Smooth muscle cell (in vitro differentiated cells): ENCODE measurements at regions not wholly inside any gene's neighbourhood (a gene's known extent, or its start where the extent isn't known, plus 50 kb on each side); places are given as distances from the start of the nearest gene placed in this dataset.

ENCODE experiments used
- DNase-seq: peaks from one replicate; lab custom pipeline; 2025; ENCODE audit not compliant: unreplicated experiment; lab: John Stamatoyannopoulos, UW
- H2AFZ ChIP-seq: fragments of 200-600 bp; sonication (generic); 2 replicates; pipeline ENCODE4 v1.6.0; 2016; ENCODE audit warnings: antibody characterized with exemption, low read depth, mild to moderate bottlenecking
- H3F3A ChIP-seq: fragments of 200-600 bp; sonication (generic); 2 replicates; pipeline ENCODE4 v1.6.0; 2017; ENCODE audit warnings: antibody characterized with exemption, low read depth
- H3K27ac ChIP-seq: fragments of 200-600 bp; sonication (generic); 2 replicates; pipeline ENCODE4 v1.5.1; 2016; ENCODE audit warnings: low read depth, mild to moderate bottlenecking
- H3K27me3 ChIP-seq: fragments of 200-600 bp; sonication (generic); 2 replicates; pipeline ENCODE4 v1.6.1; 2016; ENCODE audit warnings: low read depth, mild to moderate bottlenecking
- H3K36me3 ChIP-seq: fragments of 200-600 bp; sonication (generic); 2 replicates; pipeline ENCODE4 v1.5.1; 2016; ENCODE audit warnings: low read depth
- H3K4me1 ChIP-seq: fragments of 200-600 bp; sonication (generic); 2 replicates; pipeline ENCODE4 v1.5.1; 2016; ENCODE audit warnings: low read depth
- H3K4me2 ChIP-seq: fragments of 200-600 bp; sonication (generic); 2 replicates; pipeline ENCODE4 v1.6.0; 2016; ENCODE audit warnings: mild to moderate bottlenecking
- H3K4me3 ChIP-seq: fragments of 200-600 bp; sonication (generic); 2 replicates; pipeline ENCODE4 v1.5.1; 2016; ENCODE audit warnings: mild to moderate bottlenecking
- H3K79me2 ChIP-seq: fragments of 200-600 bp; sonication (generic); 2 replicates; pipeline ENCODE4 v1.6.0; 2016; ENCODE audit warnings: low read depth, mild to moderate bottlenecking
- H3K9ac ChIP-seq: fragments of 200-600 bp; sonication (generic); 2 replicates; pipeline ENCODE4 v1.6.0; 2016; ENCODE audit warnings: low read depth
- H3K9me3 ChIP-seq: fragments of 200-600 bp; sonication (generic); replicated peaks from 2 replicates; pipeline ENCODE4 v1.5.1; 2016; ENCODE audit warnings: low read depth
- H4K20me1 ChIP-seq: fragments of 200-600 bp; sonication (generic); 2 replicates; pipeline ENCODE4 v1.6.0; 2016; ENCODE audit warnings: low read depth
- CTCF ChIP-seq: fragments of 200-600 bp; sonication (generic); IDR thresholded peaks from 2 replicates; pipeline ENCODE4 v1.5.1; 2017; ENCODE audit warnings: borderline replicate concordance, mild to moderate bottlenecking, antibody characterized with exemption; ENCODE audit not compliant: insufficient read depth, poor library complexity, severe bottlenecking
- WGBS: methylation state at CpG from one replicate; pipeline ENCODE4 v1.1.7; 2016; ENCODE audit warnings: low lambda C conversion rate; 5-methylcytosine and 5-hydroxymethylcytosine counted together

GRCh38 chr2:150012986-150013385 lies 425.4 kb upstream of the MMADHC start:
- Histone ChIP-seq H3K9ac (no peak overlapping the region), H3K4me2 (no peak overlapping the region), H3K4me1 (no peaks in the 10 kb centered on the region), H3K27me3 (no peaks in the 10 kb centered on the region), H3K27ac (no peak overlapping the region), H4K20me1 (no peaks in the 10 kb centered on the region), H3K4me3 (no peak overlapping the region), H3K79me2 (no peaks in the 10 kb centered on the region), H3K36me3 (no peaks in the 10 kb centered on the region), H3F3A (no peaks in the 10 kb centered on the region), H2AFZ (no peak overlapping the region), H3K9me3 (no peaks in the 10 kb centered on the region)
- WGBS, result 67% methylated on average over 1 of the region's 1 CpG
- DNase-seq, result no peak
- TF ChIP-seq CTCF, result no peak

GRCh38 chr2:150011161-150011730 lies 423.7 kb upstream of the MMADHC start:
- 98% methylated on average over 3 of the region's 3 CpGs for WGBS
- no peak for DNase-seq
- no peak for TF ChIP-seq CTCF
- Histone ChIP-seq H4K20me1 (no peaks in the 10 kb centered on the region), H2AFZ (no peak overlapping the region), H3K27me3 (no peaks in the 10 kb centered on the region), H3K4me3 (no peak overlapping the region), H3K36me3 (no peaks in the 10 kb centered on the region), H3K27ac (no peak overlapping the region), H3K79me2 (no peaks in the 10 kb centered on the region), H3F3A (no peaks in the 10 kb centered on the region), H3K9me3 (no peaks in the 10 kb centered on the region), H3K4me1 (no peaks in the 10 kb centered on the region), H3K9ac (no peak overlapping the region), H3K4me2 (no peak overlapping the region)

- DNase-seq, result no peak
These were observed 421.3 kb upstream of the MMADHC start for GRCh38 chr2:150008901-150009300.

More at GRCh38 chr2:150008901-150009300, 421.3 kb upstream of the MMADHC start:
- 93% methylated on average over 1 of the region's 1 CpG for WGBS
- Histone ChIP-seq H3K27me3 (no peaks in the 10 kb centered on the region), H4K20me1 (no peaks in the 10 kb centered on the region), H3K4me3 (no peak overlapping the region), H3K4me1 (no peaks in the 10 kb centered on the region), H2AFZ (no peak overlapping the region), H3K9ac (no peak overlapping the region), H3K27ac (no peak overlapping the region), H3K9me3 (no peaks in the 10 kb centered on the region), H3K79me2 (no peaks in the 10 kb centered on the region), H3F3A (no peaks in the 10 kb centered on the region), H3K36me3 (no peaks in the 10 kb centered on the region), H3K4me2 (no peak overlapping the region)
- TF ChIP-seq CTCF, result no peak
